NCI-H2081 treated with DMSO at 0.1 percent for 48 hours (cell line): ENCODE measurements at regions not wholly inside any gene's neighbourhood (a gene's known extent, or its start where the extent isn't known, plus 50 kb on each side); places are given as distances from the start of the nearest gene placed in this dataset.
"Not testable (repeated sequence)": the region's sequence is repeated elsewhere in the genome, so short reads cannot be mapped to it uniquely, and the experiment has no call there.

ENCODE experiments used
- DNase-seq: peaks from one replicate; lab custom pipeline; 2025; lab: John Stamatoyannopoulos, UW

GRCh38 chr16:76984196-76984595 is 206.8 kb upstream of the MON1B start:
- no peak for DNase-seq

- DNase-seq: no peak
Measured at GRCh38 chr16:76985392-76986045, 205.5 kb upstream of the MON1B start.

GRCh38 chr16:76988526-76988925 is 202.5 kb upstream of the MON1B start:
- no peak for DNase-seq

GRCh38 chr16:77002644-77003043 is 188.3 kb upstream of the MON1B start:
- DNase-seq: no peak

- DNase-seq: no peak
Measured at GRCh38 chr16:77009453-77009852, 181.5 kb upstream of the MON1B start.

- DNase-seq: no peak
Measured at GRCh38 chr16:77014441-77014840, 176.5 kb upstream of the MON1B start.

- no peak for DNase-seq
Measured at GRCh38 chr16:77030600-77030999, 160.4 kb upstream of the MON1B start.

- DNase-seq: no peak
Measured at GRCh38 chr16:77033516-77033915, 157.5 kb upstream of the MON1B start.

GRCh38 chr16:77035361-77035760 is 155.6 kb upstream of the MON1B start:
- DNase-seq: no peak

- no peak for DNase-seq
Measured at GRCh38 chr16:77037696-77038347, 153.2 kb upstream of the MON1B start.

GRCh38 chr16:77041468-77041867 is 149.5 kb upstream of the MON1B start:
- DNase-seq: no peak

GRCh38 chr16:77043076-77043475 is 147.9 kb upstream of the MON1B start:
- DNase-seq: no peak

GRCh38 chr16:77046206-77046605 is 144.8 kb upstream of the MON1B start:
- DNase-seq: no peak

GRCh38 chr16:77048085-77048484 is 142.9 kb upstream of the MON1B start:
- no peak for DNase-seq

- no peak for DNase-seq
Measured at GRCh38 chr16:77049577-77049976, 141.4 kb upstream of the MON1B start.

- DNase-seq: not testable (repeated sequence)
Measured at GRCh38 chr16:77056597-77056996, 134.4 kb upstream of the MON1B start.

GRCh38 chr16:77057161-77057774 is 133.7 kb upstream of the MON1B start:
- DNase-seq: no peak

- no peak for DNase-seq
Measured at GRCh38 chr16:77059446-77059845, 131.5 kb upstream of the MON1B start.

GRCh38 chr16:77060614-77061013 is 130.4 kb upstream of the MON1B start:
- DNase-seq: no peak

GRCh38 chr16:77062878-77063675 is 127.9 kb upstream of the MON1B start:
- DNase-seq: no peak

GRCh38 chr16:77063676-77064016 is 127.3 kb upstream of the MON1B start:
- no peak for DNase-seq

GRCh38 chr16:77064037-77064436 is 127.0 kb upstream of the MON1B start:
- no peak for DNase-seq
